H1 (cell line): ENCODE measurements at regions not wholly inside any gene's neighbourhood (a gene's known extent, or its start where the extent isn't known, plus 50 kb on each side); places are given as distances from the start of the nearest gene placed in this dataset.

Experiments
- EZH2 ChIP-seq: fragments of 200-600 bp; sonication (generic); IDR thresholded peaks from 2 replicates; pipeline ENCODE4 v1.7.1; 2012; ENCODE audit warnings: low read depth, mild to moderate bottlenecking, moderate library complexity, low read length, inconsistent platforms; ENCODE audit not compliant: severe bottlenecking
- GTF2F1 ChIP-seq: IDR thresholded peaks from 2 replicates; pipeline ENCODE4 v1.6.1; 2012; ENCODE audit warnings: low read depth, low read length, improper control_type of control experiment, borderline replicate concordance
- POLR2AphosphoS5 ChIP-seq: IDR thresholded peaks from 2 replicates; pipeline ENCODE4 v1.6.1; 2011; ENCODE audit warnings: low read depth, low read length
- TAF1 ChIP-seq: IDR thresholded peaks from 2 replicates; pipeline ENCODE4 v1.6.1; 2011; ENCODE audit warnings: mild to moderate bottlenecking, low read depth, low read length
- TF ChIP-seq, protein P1 (sequence below), 3 experiments: IDR thresholded peaks; 1 replicate in 2 of 3; 2 replicates in 1 of 3; pipeline versions ENCODE4 v1.5.1 to v1.6.1; 2011; ENCODE audit warnings: low read length in 3 of 3, mild to moderate bottlenecking in 3 of 3, inconsistent platforms in 2 of 3, low read depth in 1 of 3, moderate library complexity in 1 of 3; ENCODE audit not compliant: insufficient read depth in 1 of 3; ENCODE audit errors: control extremely low read depth in 1 of 3

DNA sequence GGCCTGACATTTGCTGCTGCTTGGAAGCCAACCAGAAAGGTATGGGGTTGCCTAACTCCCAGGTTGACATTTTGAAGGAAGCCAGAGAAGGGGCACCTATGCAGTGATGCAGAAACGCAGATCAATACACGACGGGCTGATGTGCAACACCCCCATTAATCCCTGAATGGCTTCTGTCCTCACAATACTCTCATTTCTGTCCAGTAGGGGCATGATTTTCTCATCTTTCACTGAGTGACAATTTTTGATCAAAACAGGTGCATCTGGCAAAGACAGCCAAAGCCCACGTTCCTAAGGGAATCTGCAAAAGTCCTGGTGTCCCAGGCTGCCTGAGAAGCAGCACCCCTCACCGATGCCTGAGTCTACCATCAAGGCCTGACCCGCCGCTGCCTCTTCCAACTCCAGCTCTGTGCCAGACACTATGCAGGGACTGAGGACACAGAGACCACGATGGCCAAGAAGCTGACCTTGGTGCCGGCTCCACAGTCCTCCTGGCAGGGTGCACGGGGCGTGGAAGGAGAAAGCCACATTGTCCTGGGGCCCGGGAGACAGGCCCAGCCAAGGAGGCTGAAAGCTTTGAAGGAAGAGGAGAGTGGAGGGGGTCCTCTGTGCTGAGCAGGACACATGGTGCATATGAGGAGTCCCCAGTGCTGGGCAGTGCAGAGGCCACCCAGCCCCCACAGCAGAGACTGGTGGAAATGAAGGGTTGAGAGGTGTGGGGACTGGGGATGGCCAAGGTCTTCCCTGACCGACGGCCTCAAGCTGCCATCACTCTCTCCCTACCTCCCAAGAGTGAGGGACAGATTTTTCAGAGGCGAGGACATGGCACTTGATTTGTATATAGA, 159.6 kb downstream of the NUP210 start:
- TF ChIP-seq GTF2F1 (no peak), EZH2 (no peak), TAF1 (no peak), POLR2AphosphoS5 (no peak)
- TF ChIP-seq, protein P1, sequence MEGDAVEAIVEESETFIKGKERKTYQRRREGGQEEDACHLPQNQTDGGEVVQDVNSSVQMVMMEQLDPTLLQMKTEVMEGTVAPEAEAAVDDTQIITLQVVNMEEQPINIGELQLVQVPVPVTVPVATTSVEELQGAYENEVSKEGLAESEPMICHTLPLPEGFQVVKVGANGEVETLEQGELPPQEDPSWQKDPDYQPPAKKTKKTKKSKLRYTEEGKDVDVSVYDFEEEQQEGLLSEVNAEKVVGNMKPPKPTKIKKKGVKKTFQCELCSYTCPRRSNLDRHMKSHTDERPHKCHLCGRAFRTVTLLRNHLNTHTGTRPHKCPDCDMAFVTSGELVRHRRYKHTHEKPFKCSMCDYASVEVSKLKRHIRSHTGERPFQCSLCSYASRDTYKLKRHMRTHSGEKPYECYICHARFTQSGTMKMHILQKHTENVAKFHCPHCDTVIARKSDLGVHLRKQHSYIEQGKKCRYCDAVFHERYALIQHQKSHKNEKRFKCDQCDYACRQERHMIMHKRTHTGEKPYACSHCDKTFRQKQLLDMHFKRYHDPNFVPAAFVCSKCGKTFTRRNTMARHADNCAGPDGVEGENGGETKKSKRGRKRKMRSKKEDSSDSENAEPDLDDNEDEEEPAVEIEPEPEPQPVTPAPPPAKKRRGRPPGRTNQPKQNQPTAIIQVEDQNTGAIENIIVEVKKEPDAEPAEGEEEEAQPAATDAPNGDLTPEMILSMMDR (IDR thresholded peaks at IDR 0.05; ENCODE audit: control extremely low read depth in 1 of 3, insufficient read depth in 1 of 3, low read depth in 1 of 3, low read length in 3 of 3), result peak in 1 of 3 experiments; percentile 15; a peak in 1 of 4 replicates
